WTC11 (cell line): ENCODE measurements at regions not wholly inside any gene's neighbourhood (a gene's known extent, or its start where the extent isn't known, plus 50 kb on each side); places are given as distances from the start of the nearest gene placed in this dataset.

Experiments used
- CREB1 ChIP-seq: sonication (generic); formaldehyde crosslinking; IDR thresholded peaks from 2 replicates; pipeline ENCODE4 v1.8.0; 2023; ENCODE audit warnings: mild to moderate bottlenecking, missing genetic modification reagents
- GRHL2 ChIP-seq: fragments of 250-450 bp; sonication (Bioruptor Pico); IDR thresholded peaks from 2 replicates; pipeline ENCODE4 v1.8.0; 2022; ENCODE audit warnings: mild to moderate bottlenecking, moderate library complexity; ENCODE audit not compliant: insufficient replicate concordance, severe bottlenecking
- NR1H2 ChIP-seq: sonication (generic); formaldehyde crosslinking; IDR thresholded peaks from 2 replicates; pipeline ENCODE4 v1.9.0; 2021; ENCODE audit warnings: mild to moderate bottlenecking, moderate library complexity, missing genetic modification reagents
- ZBTB21 ChIP-seq: sonication (generic); formaldehyde crosslinking; IDR thresholded peaks from 2 replicates; pipeline ENCODE4 v1.8.1; 2023; ENCODE audit warnings: mild to moderate bottlenecking, missing genetic modification reagents, borderline replicate concordance
- ZNF138 ChIP-seq: sonication (generic); formaldehyde crosslinking; conservative IDR thresholded peaks from 2 replicates; pipeline ENCODE4 v1.8.1; 2022; ENCODE audit warnings: mild to moderate bottlenecking, moderate library complexity, missing genetic modification reagents
- ZNF232 ChIP-seq: sonication (generic); formaldehyde crosslinking; IDR thresholded peaks from 2 replicates; pipeline ENCODE4 v1.8.0; 2022; ENCODE audit warnings: mild to moderate bottlenecking, missing genetic modification reagents
- TF ChIP-seq, protein P1 (sequence below): fragments of 200-600 bp; IDR thresholded peaks from 2 replicates; pipeline ENCODE4 v1.8.0; 2022; ENCODE audit warnings: antibody characterized with exemption
- TF ChIP-seq, protein P2 (sequence below): sonication (generic); formaldehyde crosslinking; IDR thresholded peaks from 2 replicates; pipeline ENCODE4 v1.8.1; 2023; ENCODE audit warnings: mild to moderate bottlenecking, missing genetic modification reagents
- TF ChIP-seq, protein P3 (sequence below): sonication (generic); formaldehyde crosslinking; IDR thresholded peaks from 2 replicates; pipeline ENCODE4 v1.8.1; 2022; ENCODE audit warnings: low read depth, missing genetic modification reagents, borderline replicate concordance
- TF ChIP-seq, protein P4 (sequence below): sonication (generic); formaldehyde crosslinking; IDR thresholded peaks from 2 replicates; pipeline ENCODE4 v1.8.0; 2022; ENCODE audit warnings: mild to moderate bottlenecking, missing genetic modification reagents
- TF ChIP-seq, protein P5 (sequence below): sonication (generic); formaldehyde crosslinking; IDR thresholded peaks from 2 replicates; pipeline ENCODE4 v1.8.1; 2023; ENCODE audit warnings: mild to moderate bottlenecking, missing genetic modification reagents, borderline replicate concordance
- TF ChIP-seq, protein P6 (sequence below): sonication (generic); formaldehyde crosslinking; IDR thresholded peaks from 2 replicates; pipeline ENCODE4 v1.8.0; 2022; ENCODE audit warnings: mild to moderate bottlenecking, missing genetic modification reagents

DNA sequence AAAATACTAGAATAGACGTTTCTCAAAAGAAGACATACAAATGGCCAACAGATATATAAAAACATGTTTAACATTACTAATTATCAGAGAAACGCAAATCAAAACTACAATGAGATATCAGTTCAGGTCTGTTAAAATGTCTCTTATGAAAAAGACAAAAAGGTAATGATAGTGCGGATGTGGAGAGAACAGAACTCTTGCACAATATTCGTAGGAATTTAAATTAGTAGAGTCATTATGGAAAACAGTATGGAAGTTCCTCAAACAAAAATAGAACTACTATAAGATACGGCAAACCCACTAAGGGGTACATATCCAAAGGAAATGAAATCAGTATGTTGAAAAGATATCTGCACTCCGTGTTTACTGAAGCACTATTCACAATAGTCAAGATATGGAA lies 167.5 kb upstream of the CWC22 start:
- TF ChIP-seq, protein P1, sequence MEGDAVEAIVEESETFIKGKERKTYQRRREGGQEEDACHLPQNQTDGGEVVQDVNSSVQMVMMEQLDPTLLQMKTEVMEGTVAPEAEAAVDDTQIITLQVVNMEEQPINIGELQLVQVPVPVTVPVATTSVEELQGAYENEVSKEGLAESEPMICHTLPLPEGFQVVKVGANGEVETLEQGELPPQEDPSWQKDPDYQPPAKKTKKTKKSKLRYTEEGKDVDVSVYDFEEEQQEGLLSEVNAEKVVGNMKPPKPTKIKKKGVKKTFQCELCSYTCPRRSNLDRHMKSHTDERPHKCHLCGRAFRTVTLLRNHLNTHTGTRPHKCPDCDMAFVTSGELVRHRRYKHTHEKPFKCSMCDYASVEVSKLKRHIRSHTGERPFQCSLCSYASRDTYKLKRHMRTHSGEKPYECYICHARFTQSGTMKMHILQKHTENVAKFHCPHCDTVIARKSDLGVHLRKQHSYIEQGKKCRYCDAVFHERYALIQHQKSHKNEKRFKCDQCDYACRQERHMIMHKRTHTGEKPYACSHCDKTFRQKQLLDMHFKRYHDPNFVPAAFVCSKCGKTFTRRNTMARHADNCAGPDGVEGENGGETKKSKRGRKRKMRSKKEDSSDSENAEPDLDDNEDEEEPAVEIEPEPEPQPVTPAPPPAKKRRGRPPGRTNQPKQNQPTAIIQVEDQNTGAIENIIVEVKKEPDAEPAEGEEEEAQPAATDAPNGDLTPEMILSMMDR = no peak
- TF ChIP-seq ZBTB21 (CRISPR knock-in tag) (no peak), GRHL2 (CRISPR knock-in tag) (no peak), CREB1 (CRISPR knock-in tag) (no peak), ZNF138 (CRISPR knock-in tag) (no peak), NR1H2 (CRISPR knock-in tag) (no peak), ZNF232 (CRISPR knock-in tag) (no peak)
- TF ChIP-seq, protein P2, sequence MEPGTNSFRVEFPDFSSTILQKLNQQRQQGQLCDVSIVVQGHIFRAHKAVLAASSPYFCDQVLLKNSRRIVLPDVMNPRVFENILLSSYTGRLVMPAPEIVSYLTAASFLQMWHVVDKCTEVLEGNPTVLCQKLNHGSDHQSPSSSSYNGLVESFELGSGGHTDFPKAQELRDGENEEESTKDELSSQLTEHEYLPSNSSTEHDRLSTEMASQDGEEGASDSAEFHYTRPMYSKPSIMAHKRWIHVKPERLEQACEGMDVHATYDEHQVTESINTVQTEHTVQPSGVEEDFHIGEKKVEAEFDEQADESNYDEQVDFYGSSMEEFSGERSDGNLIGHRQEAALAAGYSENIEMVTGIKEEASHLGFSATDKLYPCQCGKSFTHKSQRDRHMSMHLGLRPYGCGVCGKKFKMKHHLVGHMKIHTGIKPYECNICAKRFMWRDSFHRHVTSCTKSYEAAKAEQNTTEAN (CRISPR knock-in tag) = no peak
- TF ChIP-seq, protein P3, sequence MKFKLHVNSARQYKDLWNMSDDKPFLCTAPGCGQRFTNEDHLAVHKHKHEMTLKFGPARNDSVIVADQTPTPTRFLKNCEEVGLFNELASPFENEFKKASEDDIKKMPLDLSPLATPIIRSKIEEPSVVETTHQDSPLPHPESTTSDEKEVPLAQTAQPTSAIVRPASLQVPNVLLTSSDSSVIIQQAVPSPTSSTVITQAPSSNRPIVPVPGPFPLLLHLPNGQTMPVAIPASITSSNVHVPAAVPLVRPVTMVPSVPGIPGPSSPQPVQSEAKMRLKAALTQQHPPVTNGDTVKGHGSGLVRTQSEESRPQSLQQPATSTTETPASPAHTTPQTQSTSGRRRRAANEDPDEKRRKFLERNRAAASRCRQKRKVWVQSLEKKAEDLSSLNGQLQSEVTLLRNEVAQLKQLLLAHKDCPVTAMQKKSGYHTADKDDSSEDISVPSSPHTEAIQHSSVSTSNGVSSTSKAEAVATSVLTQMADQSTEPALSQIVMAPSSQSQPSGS (CRISPR knock-in tag) = no peak
- TF ChIP-seq, protein P4, sequence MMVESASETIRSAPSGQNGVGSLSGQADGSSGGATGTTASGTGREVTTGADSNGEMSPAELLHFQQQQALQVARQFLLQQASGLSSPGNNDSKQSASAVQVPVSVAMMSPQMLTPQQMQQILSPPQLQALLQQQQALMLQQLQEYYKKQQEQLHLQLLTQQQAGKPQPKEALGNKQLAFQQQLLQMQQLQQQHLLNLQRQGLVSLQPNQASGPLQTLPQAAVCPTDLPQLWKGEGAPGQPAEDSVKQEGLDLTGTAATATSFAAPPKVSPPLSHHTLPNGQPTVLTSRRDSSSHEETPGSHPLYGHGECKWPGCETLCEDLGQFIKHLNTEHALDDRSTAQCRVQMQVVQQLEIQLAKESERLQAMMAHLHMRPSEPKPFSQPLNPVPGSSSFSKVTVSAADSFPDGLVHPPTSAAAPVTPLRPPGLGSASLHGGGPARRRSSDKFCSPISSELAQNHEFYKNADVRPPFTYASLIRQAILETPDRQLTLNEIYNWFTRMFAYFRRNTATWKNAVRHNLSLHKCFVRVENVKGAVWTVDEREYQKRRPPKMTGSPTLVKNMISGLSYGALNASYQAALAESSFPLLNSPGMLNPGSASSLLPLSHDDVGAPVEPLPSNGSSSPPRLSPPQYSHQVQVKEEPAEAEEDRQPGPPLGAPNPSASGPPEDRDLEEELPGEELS (CRISPR knock-in tag) = no peak
- TF ChIP-seq, protein P5, sequence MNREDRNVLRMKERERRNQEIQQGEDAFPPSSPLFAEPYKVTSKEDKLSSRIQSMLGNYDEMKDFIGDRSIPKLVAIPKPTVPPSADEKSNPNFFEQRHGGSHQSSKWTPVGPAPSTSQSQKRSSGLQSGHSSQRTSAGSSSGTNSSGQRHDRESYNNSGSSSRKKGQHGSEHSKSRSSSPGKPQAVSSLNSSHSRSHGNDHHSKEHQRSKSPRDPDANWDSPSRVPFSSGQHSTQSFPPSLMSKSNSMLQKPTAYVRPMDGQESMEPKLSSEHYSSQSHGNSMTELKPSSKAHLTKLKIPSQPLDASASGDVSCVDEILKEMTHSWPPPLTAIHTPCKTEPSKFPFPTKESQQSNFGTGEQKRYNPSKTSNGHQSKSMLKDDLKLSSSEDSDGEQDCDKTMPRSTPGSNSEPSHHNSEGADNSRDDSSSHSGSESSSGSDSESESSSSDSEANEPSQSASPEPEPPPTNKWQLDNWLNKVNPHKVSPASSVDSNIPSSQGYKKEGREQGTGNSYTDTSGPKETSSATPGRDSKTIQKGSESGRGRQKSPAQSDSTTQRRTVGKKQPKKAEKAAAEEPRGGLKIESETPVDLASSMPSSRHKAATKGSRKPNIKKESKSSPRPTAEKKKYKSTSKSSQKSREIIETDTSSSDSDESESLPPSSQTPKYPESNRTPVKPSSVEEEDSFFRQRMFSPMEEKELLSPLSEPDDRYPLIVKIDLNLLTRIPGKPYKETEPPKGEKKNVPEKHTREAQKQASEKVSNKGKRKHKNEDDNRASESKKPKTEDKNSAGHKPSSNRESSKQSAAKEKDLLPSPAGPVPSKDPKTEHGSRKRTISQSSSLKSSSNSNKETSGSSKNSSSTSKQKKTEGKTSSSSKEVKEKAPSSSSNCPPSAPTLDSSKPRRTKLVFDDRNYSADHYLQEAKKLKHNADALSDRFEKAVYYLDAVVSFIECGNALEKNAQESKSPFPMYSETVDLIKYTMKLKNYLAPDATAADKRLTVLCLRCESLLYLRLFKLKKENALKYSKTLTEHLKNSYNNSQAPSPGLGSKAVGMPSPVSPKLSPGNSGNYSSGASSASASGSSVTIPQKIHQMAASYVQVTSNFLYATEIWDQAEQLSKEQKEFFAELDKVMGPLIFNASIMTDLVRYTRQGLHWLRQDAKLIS (CRISPR knock-in tag) = no peak
- TF ChIP-seq, protein P6, sequence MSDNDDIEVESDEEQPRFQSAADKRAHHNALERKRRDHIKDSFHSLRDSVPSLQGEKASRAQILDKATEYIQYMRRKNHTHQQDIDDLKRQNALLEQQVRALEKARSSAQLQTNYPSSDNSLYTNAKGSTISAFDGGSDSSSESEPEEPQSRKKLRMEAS (CRISPR knock-in tag) = no peak
